ENCODE measurements at regions not wholly inside any gene's neighbourhood (a gene's known extent, or its start where the extent isn't known, plus 50 kb on each side); places are given as distances from the start of the nearest gene placed in this dataset.
A peak's percentile ranks its signal among the peaks of the same experiment; 100 is the strongest.

DNA sequence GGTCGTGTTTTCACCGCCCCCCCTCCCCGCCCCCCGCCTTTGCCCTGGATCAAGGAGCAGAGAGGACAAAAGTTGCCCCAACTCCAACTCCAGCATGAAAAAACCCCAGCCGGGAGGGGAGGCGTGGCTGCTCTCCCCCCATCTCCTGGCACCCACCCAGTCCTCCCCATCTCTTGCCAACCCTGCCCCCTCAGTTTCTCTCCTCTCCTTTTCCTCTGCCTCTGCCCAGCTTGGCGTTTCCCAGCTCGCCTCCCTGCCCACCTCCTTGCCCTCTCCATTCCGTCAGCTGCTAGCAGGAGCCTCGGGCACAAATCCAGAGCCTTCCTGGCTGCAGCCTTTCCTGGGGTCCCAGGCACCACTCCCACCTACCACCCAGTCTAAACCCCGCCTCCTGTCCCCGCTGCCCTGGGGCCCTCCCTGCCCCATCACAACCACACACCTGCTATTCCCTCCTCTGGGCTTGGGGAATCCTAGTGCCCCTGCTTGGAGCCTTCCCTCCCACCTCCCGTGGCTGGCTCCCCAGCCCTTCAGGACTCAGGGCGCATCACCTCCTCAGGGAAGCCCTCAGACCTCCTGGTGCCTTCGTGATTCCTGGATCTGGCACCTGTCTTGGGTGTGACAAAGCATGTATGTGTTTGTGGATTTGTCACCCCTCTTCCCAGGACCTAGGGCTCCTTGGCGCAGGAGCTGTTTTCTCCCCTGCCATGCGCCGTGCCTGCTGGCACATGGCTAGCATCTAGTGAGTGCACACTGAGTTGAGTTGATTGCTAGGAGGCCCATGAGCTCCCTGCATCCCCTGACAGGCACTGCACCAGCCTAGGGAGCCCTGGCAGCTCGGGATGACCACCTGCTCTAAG is 209.1 kb downstream of the TFCP2L1 start:
- peak overlapping the region; percentile 12 for H3K4me3 ChIP-seq (ENCODE audit: low read depth, low read length)
- TF ChIP-seq, protein P1, sequence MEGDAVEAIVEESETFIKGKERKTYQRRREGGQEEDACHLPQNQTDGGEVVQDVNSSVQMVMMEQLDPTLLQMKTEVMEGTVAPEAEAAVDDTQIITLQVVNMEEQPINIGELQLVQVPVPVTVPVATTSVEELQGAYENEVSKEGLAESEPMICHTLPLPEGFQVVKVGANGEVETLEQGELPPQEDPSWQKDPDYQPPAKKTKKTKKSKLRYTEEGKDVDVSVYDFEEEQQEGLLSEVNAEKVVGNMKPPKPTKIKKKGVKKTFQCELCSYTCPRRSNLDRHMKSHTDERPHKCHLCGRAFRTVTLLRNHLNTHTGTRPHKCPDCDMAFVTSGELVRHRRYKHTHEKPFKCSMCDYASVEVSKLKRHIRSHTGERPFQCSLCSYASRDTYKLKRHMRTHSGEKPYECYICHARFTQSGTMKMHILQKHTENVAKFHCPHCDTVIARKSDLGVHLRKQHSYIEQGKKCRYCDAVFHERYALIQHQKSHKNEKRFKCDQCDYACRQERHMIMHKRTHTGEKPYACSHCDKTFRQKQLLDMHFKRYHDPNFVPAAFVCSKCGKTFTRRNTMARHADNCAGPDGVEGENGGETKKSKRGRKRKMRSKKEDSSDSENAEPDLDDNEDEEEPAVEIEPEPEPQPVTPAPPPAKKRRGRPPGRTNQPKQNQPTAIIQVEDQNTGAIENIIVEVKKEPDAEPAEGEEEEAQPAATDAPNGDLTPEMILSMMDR (conservative IDR thresholded peaks at IDR 0.05; ENCODE audit: low read depth, low read length), result no peak
- no peak for DNase-seq (ENCODE audit: low read depth)

DNA sequence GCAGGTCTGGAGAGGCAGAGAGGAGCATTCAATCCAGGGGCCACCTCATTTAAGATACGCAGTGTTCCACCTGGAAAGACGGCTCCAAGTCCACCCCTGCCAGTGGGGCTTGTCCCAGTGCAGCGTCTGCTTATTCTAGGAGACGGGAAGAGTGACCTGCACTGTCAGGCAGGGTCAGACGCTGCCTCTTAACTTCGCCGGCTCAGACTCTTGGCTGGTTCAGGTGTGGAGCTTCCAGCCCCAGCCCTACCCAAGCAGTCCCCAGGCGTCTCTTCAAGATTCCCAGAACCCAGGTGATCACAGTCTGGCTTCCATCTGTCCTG is 208.5 kb downstream of the TFCP2L1 start:
- H3K4me3 ChIP-seq (ENCODE audit: low read depth, low read length), result no peak overlapping the region
- DNase-seq (ENCODE audit: low read depth), result no peak
- TF ChIP-seq, protein P1 (conservative IDR thresholded peaks at IDR 0.05; ENCODE audit: low read depth, low read length), result no peak

DNA sequence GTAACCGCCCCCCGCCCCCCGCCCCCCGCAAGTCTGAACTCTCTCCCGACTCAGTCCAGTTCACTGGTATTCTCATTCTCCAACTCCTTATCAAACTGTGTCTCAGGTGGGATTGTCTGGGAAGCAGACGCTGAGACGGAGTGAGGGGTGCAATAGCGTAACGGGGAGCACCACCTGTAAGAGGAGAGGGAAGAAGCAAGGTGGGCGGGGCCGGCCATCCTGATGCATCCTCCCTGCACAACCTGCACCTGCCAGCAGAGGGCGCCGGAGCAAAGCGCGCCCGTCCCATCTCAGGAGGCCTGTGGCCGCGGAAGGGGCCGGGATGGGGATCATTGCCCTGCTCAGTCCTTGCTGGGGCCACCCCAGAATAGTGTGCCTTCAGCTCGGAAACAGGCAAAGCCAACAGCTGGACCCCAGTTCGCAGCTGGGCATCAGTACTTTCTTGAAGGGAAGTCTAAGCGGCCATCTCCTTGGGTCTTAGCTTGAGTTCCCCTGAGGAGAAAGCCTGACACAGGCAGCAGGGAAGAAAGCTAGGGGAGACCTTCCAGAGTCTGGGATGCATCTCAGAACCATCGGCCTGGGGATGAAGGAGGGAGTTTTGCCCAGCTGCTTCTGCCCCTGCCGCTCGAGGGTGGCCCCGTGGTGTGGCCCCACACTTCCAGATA is 208.0 kb downstream of the TFCP2L1 start:
- TF ChIP-seq, protein P1 (conservative IDR thresholded peaks at IDR 0.05; ENCODE audit: low read depth, low read length), result peak; percentile 95
- no peak overlapping the region for H3K4me3 ChIP-seq (ENCODE audit: low read depth, low read length)
- no peak for DNase-seq (ENCODE audit: low read depth)

DNA sequence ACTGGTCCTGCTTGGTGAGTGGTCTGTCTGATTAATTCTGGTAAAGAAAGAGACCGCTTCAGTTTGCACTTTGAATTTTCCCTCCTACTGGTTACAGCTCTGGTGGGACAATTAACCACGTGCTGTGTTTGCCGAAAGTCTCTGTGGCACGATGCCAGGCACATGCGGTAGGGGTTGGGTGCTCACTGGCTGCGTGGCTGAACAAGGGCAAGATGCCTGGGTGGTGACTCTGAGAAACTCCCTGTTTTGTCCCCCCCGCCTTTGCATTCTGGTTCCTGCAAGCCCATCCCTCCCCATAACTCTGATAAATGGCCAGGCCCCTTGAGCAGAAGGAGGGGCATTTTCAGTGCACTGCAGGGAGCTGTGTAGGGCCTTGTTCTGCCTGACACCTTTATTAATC is 206.1 kb downstream of the TFCP2L1 start:
- no peak overlapping the region for H3K4me3 ChIP-seq (ENCODE audit: low read depth, low read length)
- no peak for DNase-seq (ENCODE audit: low read depth)
- TF ChIP-seq, protein P1 (conservative IDR thresholded peaks at IDR 0.05; ENCODE audit: low read depth, low read length), result no peak

DNA sequence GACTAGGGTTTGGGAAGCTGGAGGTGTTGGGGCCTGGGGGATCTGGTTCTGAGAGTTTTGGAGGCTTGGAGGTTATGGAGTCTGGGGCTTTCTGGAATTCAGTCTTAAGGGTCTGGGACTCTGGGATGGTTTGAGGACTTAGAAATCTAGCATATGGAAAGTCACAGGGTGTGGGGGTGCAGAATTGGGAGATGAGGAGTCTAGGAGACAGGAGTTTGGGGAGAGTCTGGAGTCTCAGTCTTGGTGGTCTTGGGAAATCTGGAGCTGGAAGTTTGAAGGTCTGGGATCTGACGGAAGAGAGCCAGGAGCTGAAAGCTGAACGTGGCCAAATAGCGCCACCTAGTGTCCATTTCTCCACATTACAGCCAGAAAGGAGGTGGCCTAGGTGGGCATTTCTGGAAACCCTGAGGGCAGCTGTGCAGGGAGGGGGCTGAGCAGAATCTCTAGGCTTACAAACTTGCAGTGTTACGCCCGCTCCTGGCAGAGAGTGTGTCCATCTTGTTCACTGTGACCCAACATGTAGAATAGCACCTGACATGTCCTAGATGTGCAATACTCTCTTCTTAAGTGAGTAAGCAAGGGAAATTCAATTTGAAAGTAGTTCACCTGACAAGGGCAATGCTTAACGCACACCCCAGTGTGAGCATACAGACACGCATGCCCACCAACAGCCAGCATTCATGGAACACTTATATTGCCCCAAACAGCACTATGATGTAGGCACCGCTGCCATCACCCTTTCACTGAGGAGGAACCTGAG is 204.8 kb downstream of the TFCP2L1 start:
- no peak for DNase-seq (ENCODE audit: low read depth)
- H3K4me3 ChIP-seq (ENCODE audit: low read depth, low read length), result no peak overlapping the region
- TF ChIP-seq, protein P1 (conservative IDR thresholded peaks at IDR 0.05; ENCODE audit: low read depth, low read length), result peak; percentile 87

DNA sequence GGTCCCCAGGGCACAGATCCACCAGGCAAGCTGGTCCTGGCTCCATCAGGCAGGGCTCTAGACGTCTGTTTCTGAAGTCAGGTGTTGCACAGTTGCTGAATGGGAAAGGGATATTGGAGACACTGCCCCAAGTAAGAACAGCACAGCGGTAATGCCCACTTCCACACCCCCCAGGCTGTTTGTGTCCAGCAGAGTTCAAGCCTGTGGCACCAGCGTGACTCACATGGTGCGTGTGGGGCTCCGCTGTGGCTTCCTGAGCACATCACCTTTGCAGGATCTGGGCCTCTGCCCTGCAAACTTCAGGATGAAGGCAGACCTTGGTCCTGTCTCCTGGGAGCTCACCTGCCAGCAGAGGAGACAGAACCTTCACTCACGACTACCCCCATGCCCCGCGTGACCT is 203.3 kb downstream of the TFCP2L1 start:
- TF ChIP-seq, protein P1 (conservative IDR thresholded peaks at IDR 0.05; ENCODE audit: low read depth, low read length), result no peak
- H3K4me3 ChIP-seq (ENCODE audit: low read depth, low read length), result no peak overlapping the region
- no peak for DNase-seq (ENCODE audit: low read depth)

Data from epithelial cell of proximal tubule (primary cell).